A673 (cell line): ENCODE measurements at regions not wholly inside any gene's neighbourhood (a gene's known extent, or its start where the extent isn't known, plus 50 kb on each side); places are given as distances from the start of the nearest gene placed in this dataset.

Source experiments
- BruUV-seq: library from RNA; stranded (reverse); fragments of 400-500 nt; replicated peaks from 2 replicates; lab custom pipeline; 2021; lab: Mats Ljungman, UMichigan
- CTCF ChIA-PET: fragments of 300-600 bp; sonication (Branson Sonifier 250); formaldehyde crosslinking; loops from one replicate; lab custom pipeline; 2022; ENCODE audit warnings: antibody characterized with exemption; lab: Charles Lee
- POLR2A ChIA-PET: fragments of 300-600 bp; sonication (Branson Sonifier 250); formaldehyde crosslinking; loops from one replicate; lab custom pipeline; 2022; ENCODE audit warnings: antibody characterized with exemption; ENCODE audit not compliant: low non-redundant PET; lab: Charles Lee
- DNase-seq: peaks from one replicate; pipeline ENCODE4 v3.0.0-alpha.2; 2015; ENCODE audit warnings: low spot score
- H3K27ac ChIP-seq: fragments of 200-600 bp; sonication (generic); 2 replicates; pipeline ENCODE4 v1.5.1; 2016; ENCODE audit warnings: mixed run types, low read depth, mild to moderate bottlenecking, mixed read lengths, antibody characterized with exemption, low read length; ENCODE audit not compliant: poor library complexity, severe bottlenecking
- H3K27me3 ChIP-seq: fragments of 200-600 bp; sonication (generic); replicated peaks from 2 replicates; pipeline ENCODE4 v1.6.1; 2017; ENCODE audit warnings: mixed run types, low read depth, mild to moderate bottlenecking, mixed read lengths, antibody characterized with exemption, low read length; ENCODE audit not compliant: insufficient read depth, poor library complexity
- H3K36me3 ChIP-seq: fragments of 200-600 bp; sonication (generic); 2 replicates; pipeline ENCODE4 v1.6.1; 2016; ENCODE audit warnings: mixed run types, mild to moderate bottlenecking, mixed read lengths, antibody characterized with exemption, low read length; ENCODE audit not compliant: insufficient read depth, poor library complexity, severe bottlenecking
- H3K4me1 ChIP-seq: fragments of 200-600 bp; sonication (generic); 2 replicates; pipeline ENCODE4 v1.6.1; 2017; ENCODE audit warnings: mixed run types, mild to moderate bottlenecking, mixed read lengths, antibody characterized with exemption, low read length; ENCODE audit not compliant: insufficient read depth, poor library complexity, severe bottlenecking
- H3K4me3 ChIP-seq: fragments of 200-600 bp; sonication (generic); 2 replicates; pipeline ENCODE4 v1.5.1; 2016; ENCODE audit warnings: low read depth, mixed run types, mild to moderate bottlenecking, mixed read lengths, low read length; ENCODE audit not compliant: poor library complexity, severe bottlenecking
- H3K9me3 ChIP-seq: fragments of 200-600 bp; sonication (generic); 2 replicates; pipeline ENCODE4 v1.6.1; 2016; ENCODE audit warnings: mixed run types, low read depth, mild to moderate bottlenecking, mixed read lengths, antibody characterized with exemption, low read length; ENCODE audit not compliant: poor library complexity, severe bottlenecking
- EZH2 ChIP-seq: fragments of 200-600 bp; sonication (generic); IDR thresholded peaks from 2 replicates; pipeline ENCODE4 v1.6.1; 2017; ENCODE audit warnings: borderline replicate concordance, low read depth, mild to moderate bottlenecking, mixed read lengths, antibody characterized with exemption, low read length; ENCODE audit not compliant: poor library complexity, severe bottlenecking
- intact Hi-C: fragments of 100-400 bp; cut with micrococcal nuclease; formaldehyde crosslinking; loops from one replicate; pipeline ENCODE4 v1.10.0; 2022; ENCODE audit not compliant: unreplicated experiment
- TF ChIP-seq, protein P1 (sequence below): fragments of 300-800, 200-600 bp; sonication (generic); conservative IDR thresholded peaks from 2 replicates; pipeline ENCODE4 v1.5.1; 2017; ENCODE audit warnings: low read depth, mild to moderate bottlenecking, antibody characterized with exemption, low read length, moderate library complexity, mixed read lengths

GRCh38 chr6:21519642-21520041 is 73.9 kb upstream of the SOX4 start:
- no peak for TF ChIP-seq EZH2
- TF ChIP-seq, protein P1, sequence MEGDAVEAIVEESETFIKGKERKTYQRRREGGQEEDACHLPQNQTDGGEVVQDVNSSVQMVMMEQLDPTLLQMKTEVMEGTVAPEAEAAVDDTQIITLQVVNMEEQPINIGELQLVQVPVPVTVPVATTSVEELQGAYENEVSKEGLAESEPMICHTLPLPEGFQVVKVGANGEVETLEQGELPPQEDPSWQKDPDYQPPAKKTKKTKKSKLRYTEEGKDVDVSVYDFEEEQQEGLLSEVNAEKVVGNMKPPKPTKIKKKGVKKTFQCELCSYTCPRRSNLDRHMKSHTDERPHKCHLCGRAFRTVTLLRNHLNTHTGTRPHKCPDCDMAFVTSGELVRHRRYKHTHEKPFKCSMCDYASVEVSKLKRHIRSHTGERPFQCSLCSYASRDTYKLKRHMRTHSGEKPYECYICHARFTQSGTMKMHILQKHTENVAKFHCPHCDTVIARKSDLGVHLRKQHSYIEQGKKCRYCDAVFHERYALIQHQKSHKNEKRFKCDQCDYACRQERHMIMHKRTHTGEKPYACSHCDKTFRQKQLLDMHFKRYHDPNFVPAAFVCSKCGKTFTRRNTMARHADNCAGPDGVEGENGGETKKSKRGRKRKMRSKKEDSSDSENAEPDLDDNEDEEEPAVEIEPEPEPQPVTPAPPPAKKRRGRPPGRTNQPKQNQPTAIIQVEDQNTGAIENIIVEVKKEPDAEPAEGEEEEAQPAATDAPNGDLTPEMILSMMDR: no peak
- intact Hi-C loops: no loop called here
- DNase-seq: no peak
- H3K27me3 ChIP-seq: peaks cover 5% of the 10 kb centered on the region
- H3K9me3 ChIP-seq: no peaks in the 10 kb centered on the region
- CTCF ChIA-PET: no interaction called here
- H3K27ac ChIP-seq: no peak overlapping the region
- POLR2A ChIA-PET: no interaction called here
- BruUV-seq: no TSS peak
- no peaks in the 10 kb centered on the region for H3K4me1 ChIP-seq
- H3K4me3 ChIP-seq: no peak overlapping the region
- H3K36me3 ChIP-seq: no peaks in the 10 kb centered on the region

DNA sequence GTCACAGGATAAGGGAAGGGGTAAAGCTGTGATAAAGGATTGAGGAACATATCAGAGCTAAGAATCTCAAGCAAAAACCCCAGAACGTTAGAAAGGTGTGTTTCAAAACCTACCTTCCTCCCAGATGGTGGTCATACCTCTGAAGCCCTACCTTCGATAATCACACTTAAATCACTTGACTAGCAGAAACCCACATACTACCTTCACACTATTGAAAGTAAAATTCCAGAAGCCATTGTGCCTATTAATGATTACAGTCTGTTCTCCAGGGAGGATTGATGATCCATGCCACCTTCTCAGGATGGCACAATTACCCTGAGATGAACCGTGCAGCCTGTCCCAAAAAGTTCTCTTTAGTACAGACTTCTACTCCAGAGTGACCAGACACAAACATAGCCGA is 72.3 kb upstream of the SOX4 start:
- ChIA-PET CTCF (no interaction called here), POLR2A (no interaction called here)
- DNase-seq: no peak
- peaks cover 5% of the 10 kb centered on the region for H3K27me3 ChIP-seq
- TF ChIP-seq, protein P1: no peak
- TF ChIP-seq EZH2: no peak
- H3K4me3 ChIP-seq: no peak overlapping the region
- H3K4me1 ChIP-seq: no peaks in the 10 kb centered on the region
- no peak overlapping the region for H3K27ac ChIP-seq
- no peaks in the 10 kb centered on the region for H3K9me3 ChIP-seq
- H3K36me3 ChIP-seq: no peaks in the 10 kb centered on the region
- intact Hi-C loops: no loop called here
- no TSS peak for BruUV-seq

DNA sequence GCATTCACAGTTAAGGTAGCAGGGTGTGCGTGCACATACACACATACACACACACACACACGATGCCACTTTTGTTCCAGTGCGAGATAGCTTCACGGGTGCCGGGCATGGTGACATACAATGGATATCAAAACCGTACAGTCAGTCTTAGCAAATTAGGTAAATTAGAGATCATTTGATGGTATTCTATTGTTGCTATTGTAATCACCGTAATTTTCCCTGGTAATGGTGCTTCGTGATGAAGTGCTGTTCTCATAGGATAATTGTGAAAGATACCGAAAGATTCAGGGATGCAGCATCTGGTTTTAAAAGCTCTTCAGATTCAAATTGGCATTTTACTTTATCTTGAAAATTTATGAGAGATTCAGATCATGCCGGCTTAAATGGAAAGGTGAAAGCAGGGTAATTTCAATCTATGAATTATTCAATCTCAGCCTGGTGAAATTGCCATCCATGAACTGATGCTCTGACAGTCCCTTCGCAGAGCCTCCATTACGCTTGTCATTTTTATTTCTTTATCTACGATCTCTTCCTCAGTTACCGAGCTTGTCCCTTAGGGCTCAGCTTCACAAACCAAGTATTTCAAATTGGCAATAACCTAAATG is 71.3 kb upstream of the SOX4 start:
- CTCF ChIA-PET: no interaction called here

More for the DNA sequence above, 71.3 kb upstream of the SOX4 start:
- POLR2A ChIA-PET: no interaction called here
- no peak for TF ChIP-seq EZH2
- TF ChIP-seq, protein P1: no peak
- Histone ChIP-seq H3K27me3 (peaks cover 5% of the 10 kb centered on the region), H3K27ac (no peak overlapping the region), H3K36me3 (no peaks in the 10 kb centered on the region), H3K4me3 (no peak overlapping the region), H3K4me1 (no peaks in the 10 kb centered on the region), H3K9me3 (no peaks in the 10 kb centered on the region)
- no peak for DNase-seq
- no TSS peak for BruUV-seq
- intact Hi-C loops: no loop called here
